ENCODE measurements at regions not wholly inside any gene's neighbourhood (a gene's known extent, or its start where the extent isn't known, plus 50 kb on each side); places are given as distances from the start of the nearest gene placed in this dataset.

DNA sequence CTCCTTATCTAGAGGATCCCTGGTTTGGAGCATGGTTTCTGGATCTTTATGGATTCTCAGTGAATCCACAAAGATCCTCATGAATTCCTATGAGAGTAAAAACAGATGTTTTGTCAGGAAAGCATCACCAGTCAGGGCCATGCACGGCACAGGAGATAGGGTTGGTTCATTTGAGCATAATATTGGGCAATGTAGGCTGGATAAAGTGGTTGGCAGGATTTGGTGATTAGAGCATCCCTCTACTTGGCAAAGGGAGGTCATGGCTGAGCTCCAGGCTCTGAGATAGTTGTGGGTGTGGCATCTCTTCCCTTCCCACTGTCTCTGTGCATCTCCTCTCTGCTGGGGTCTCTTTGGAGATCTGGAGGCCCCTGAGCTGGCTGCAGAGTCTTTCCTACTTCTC is 149.8 kb downstream of the DACT1 start:
- no peaks in the 10 kb centered on the region for H3K27me3 ChIP-seq (ENCODE audit: control insufficient read depth in 1 of 2, insufficient read depth in 2 of 2, low read length in 2 of 2)
- no peak overlapping the region for H3K4me2 ChIP-seq (ENCODE audit: low read depth, low read length)
- H3K4me1 ChIP-seq (ENCODE audit: insufficient read depth, low read length): no peaks in the 10 kb centered on the region
- H3K27ac ChIP-seq (ENCODE audit: extremely low read length, insufficient read depth, low read length): no peak overlapping the region
- no peaks in the 10 kb centered on the region for H3K36me3 ChIP-seq (replicated peaks in 1 of 2; ENCODE audit: control insufficient read depth in 1 of 2, insufficient read depth in 2 of 2, low read length in 2 of 2)
- H2AFZ ChIP-seq (ENCODE audit: low read length): no peak overlapping the region
- no peaks in the 10 kb centered on the region for H4K20me1 ChIP-seq (ENCODE audit: insufficient read depth, low read length)
- no peak for DNase-seq (ENCODE audit: low spot score)
- no peak overlapping the region for H3K9ac ChIP-seq (ENCODE audit: insufficient read depth, low read depth, low read length)
- H3K9me3 ChIP-seq (ENCODE audit: low read length): no peaks in the 10 kb centered on the region
- BruUV-seq (replicated peaks): no TSS peak
- intact Hi-C loops (cut with micrococcal nuclease; ENCODE audit: unreplicated experiment) (no loop called here), in situ Hi-C loops (cut with HindIII; ENCODE audit: extremely low pct_ligation_motif_present, low pct_unique_long_range_greater_than_20kb) (no loop called here)
- ChIA-PET POLR2A (no interaction called here), CTCF (ENCODE audit: low intra/inter-chr PET ratio, low total read pairs) (no interaction called here)
- H3K4me3 ChIP-seq (replicated peaks in 1 of 3; ENCODE audit: insufficient read depth in 1 of 3, low read depth in 2 of 3, low read length in 3 of 3): no peak overlapping the region
- ATAC-seq: no peak
- no peak for FAIRE-seq
- H3K79me2 ChIP-seq (ENCODE audit: insufficient read depth, low read length): no peaks in the 10 kb centered on the region
- no peak for TF ChIP-seq ZNF788 (CRISPR knock-in tag; IDR thresholded peaks at IDR 0.05; ENCODE audit: borderline replicate concordance)
- TF ChIP-seq ZNF841 (CRISPR knock-in tag; IDR thresholded peaks at IDR 0.05; ENCODE audit: borderline replicate concordance): no peak
- no peak for TF ChIP-seq ZSCAN29 (CRISPR knock-in tag; conservative IDR thresholded peaks at IDR 0.05)
- 0% methylated on average over 1 of the region's 1 CpG for WGBS (ENCODE audit: low lambda C conversion rate)

DNA sequence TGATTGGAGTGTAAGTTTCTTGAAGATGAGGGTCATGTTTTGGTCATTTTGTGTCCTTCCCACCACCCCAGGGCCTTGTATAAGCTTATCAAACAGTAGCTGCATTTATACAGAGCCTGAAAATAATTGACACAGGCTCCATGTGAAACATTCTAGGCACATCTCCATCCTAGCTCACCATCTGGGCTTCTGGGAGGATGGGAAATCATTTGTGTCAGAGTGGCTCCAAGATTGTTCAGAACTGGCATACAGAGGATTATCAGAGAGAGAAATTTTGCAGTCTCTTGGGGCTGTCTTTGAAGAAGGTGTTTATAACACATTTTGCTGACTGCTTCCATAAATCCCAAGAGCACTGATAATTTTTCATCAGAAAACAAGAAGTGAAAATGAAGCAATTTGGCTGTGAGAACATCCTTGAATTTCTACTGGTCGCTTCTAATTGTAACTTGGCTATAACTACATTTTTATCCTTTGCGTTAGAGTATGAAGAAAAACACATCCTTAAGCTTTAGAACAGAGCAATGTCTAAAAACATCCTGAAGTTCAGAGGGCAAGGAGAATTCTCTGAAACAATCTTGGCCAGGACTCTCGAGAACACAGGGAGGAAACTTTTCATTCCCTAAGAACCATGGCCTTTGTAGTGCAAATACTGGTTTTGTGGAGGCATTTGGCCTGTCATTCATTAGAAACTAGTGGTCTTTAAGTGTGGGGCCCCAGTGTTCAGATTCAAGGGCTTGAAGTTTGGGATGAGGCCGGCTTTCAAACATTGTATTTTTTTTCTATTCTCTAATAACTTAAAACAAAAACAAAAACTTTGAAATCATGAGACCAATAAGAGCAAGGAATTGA is 151.1 kb downstream of the DACT1 start:
- ChIA-PET POLR2A (no interaction called here), CTCF (ENCODE audit: low intra/inter-chr PET ratio, low total read pairs) (no interaction called here)
- no peak for DNase-seq (ENCODE audit: low spot score)
- Histone ChIP-seq H3K9ac (ENCODE audit: insufficient read depth, low read depth, low read length) (no peak overlapping the region), H3K79me2 (ENCODE audit: insufficient read depth, low read length) (no peaks in the 10 kb centered on the region), H3K4me1 (ENCODE audit: insufficient read depth, low read length) (no peaks in the 10 kb centered on the region), H3K4me2 (ENCODE audit: low read depth, low read length) (no peak overlapping the region), H3K9me3 (ENCODE audit: low read length) (no peaks in the 10 kb centered on the region), H3K27me3 (ENCODE audit: control insufficient read depth in 1 of 2, insufficient read depth in 2 of 2, low read length in 2 of 2) (no peaks in the 10 kb centered on the region), H3K27ac (ENCODE audit: extremely low read length, insufficient read depth, low read length) (no peak overlapping the region), H3K4me3 (replicated peaks in 1 of 3; ENCODE audit: insufficient read depth in 1 of 3, low read depth in 2 of 3, low read length in 3 of 3) (no peak overlapping the region), H4K20me1 (ENCODE audit: insufficient read depth, low read length) (no peaks in the 10 kb centered on the region), H3K36me3 (replicated peaks in 1 of 2; ENCODE audit: control insufficient read depth in 1 of 2, insufficient read depth in 2 of 2, low read length in 2 of 2) (no peaks in the 10 kb centered on the region), H2AFZ (ENCODE audit: low read length) (no peak overlapping the region)
- intact Hi-C loops (cut with micrococcal nuclease; ENCODE audit: unreplicated experiment) (no loop called here), in situ Hi-C loops (cut with HindIII; ENCODE audit: extremely low pct_ligation_motif_present, low pct_unique_long_range_greater_than_20kb) (no loop called here)
- FAIRE-seq: no peak
- ATAC-seq: no peak
- WGBS (ENCODE audit: low lambda C conversion rate): 7% methylated on average over 4 of the region's 4 CpGs
- BruUV-seq (replicated peaks): no TSS peak
- TF ChIP-seq JUND (CRISPR knock-in tag; IDR thresholded peaks at IDR 0.05) (no peak), ZNF367 (CRISPR knock-in tag; IDR thresholded peaks at IDR 0.05; ENCODE audit: borderline replicate concordance) (no peak), ZNF75D (CRISPR knock-in tag; IDR thresholded peaks at IDR 0.05; ENCODE audit: borderline replicate concordance) (no peak), ZNF589 (CRISPR knock-in tag; conservative IDR thresholded peaks at IDR 0.05) (no peak), KDM6A (CRISPR knock-in tag; IDR thresholded peaks at IDR 0.05; ENCODE audit: low read depth) (no peak), ZSCAN12 (CRISPR knock-in tag; IDR thresholded peaks at IDR 0.05) (no peak), MBD4 (IDR thresholded peaks at IDR 0.05; ENCODE audit: borderline replicate concordance, low read length) (no peak), ZBTB7A (CRISPR knock-in tag; IDR thresholded peaks at IDR 0.05) (no peak), FLYWCH1 (CRISPR knock-in tag; IDR thresholded peaks at IDR 0.05) (no peak), HDAC2 (CRISPR knock-in tag; IDR thresholded peaks at IDR 0.05) (no peak), ZNF614 (CRISPR knock-in tag; IDR thresholded peaks at IDR 0.05; ENCODE audit: borderline replicate concordance) (no peak)
- TF ChIP-seq, protein P1, sequence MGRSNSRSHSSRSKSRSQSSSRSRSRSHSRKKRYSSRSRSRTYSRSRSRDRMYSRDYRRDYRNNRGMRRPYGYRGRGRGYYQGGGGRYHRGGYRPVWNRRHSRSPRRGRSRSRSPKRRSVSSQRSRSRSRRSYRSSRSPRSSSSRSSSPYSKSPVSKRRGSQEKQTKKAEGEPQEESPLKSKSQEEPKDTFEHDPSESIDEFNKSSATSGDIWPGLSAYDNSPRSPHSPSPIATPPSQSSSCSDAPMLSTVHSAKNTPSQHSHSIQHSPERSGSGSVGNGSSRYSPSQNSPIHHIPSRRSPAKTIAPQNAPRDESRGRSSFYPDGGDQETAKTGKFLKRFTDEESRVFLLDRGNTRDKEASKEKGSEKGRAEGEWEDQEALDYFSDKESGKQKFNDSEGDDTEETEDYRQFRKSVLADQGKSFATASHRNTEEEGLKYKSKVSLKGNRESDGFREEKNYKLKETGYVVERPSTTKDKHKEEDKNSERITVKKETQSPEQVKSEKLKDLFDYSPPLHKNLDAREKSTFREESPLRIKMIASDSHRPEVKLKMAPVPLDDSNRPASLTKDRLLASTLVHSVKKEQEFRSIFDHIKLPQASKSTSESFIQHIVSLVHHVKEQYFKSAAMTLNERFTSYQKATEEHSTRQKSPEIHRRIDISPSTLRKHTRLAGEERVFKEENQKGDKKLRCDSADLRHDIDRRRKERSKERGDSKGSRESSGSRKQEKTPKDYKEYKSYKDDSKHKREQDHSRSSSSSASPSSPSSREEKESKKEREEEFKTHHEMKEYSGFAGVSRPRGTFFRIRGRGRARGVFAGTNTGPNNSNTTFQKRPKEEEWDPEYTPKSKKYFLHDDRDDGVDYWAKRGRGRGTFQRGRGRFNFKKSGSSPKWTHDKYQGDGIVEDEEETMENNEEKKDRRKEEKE (IDR thresholded peaks at IDR 0.05): no peak
- TF ChIP-seq, protein P2, sequence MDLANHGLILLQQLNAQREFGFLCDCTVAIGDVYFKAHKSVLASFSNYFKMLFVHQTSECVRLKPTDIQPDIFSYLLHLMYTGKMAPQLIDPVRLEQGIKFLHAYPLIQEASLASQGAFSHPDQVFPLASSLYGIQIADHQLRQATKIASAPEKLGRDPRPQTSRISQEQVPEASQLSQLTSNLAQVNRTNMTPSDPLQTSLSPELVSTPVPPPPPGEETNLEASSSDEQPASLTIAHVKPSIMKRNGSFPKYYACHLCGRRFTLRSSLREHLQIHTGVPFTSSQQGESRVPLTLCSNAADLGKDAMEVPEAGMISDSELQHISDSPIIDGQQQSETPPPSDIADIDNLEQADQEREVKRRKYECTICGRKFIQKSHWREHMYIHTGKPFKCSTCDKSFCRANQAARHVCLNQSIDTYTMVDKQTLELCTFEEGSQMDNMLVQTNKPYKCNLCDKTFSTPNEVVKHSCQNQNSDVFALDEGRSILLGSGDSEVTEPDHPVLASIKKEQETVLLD (CRISPR knock-in tag; IDR thresholded peaks at IDR 0.05; ENCODE audit: low read depth): no peak

Data from HepG2 (cell line).